HCT116 (cell line): ENCODE measurements at regions not wholly inside any gene's neighbourhood (a gene's known extent, or its start where the extent isn't known, plus 50 kb on each side); places are given as distances from the start of the nearest gene placed in this dataset.

Source experiments
- ATAC-seq: fragments of 200-7000 bp; cut with Tn5 transposase; 2 replicates; pipeline ENCODE4 v1.9.1; 2020; ENCODE audit warnings: mild to moderate bottlenecking, moderate library complexity
- BruUV-seq: library from RNA; stranded (reverse); fragments of 400-500 nt; replicated peaks from 2 replicates; lab custom pipeline; 2021; lab: Mats Ljungman, UMichigan
- CTCF ChIA-PET: fragments of 300-600 bp; sonication (Branson Sonifier 250); formaldehyde crosslinking; loops from one replicate; lab custom pipeline; 2021; ENCODE audit warnings: antibody characterized with exemption; lab: Charles Lee
- POLR2A ChIA-PET: fragments of 300-600, 350-600 bp; sonication (Branson Sonifier 250); formaldehyde crosslinking; loops from one replicate; lab custom pipeline; 2021; ENCODE audit warnings: antibody characterized with exemption; lab: Charles Lee
- RAD21 ChIA-PET, 2 experiments: fragments of 300-600 bp; sonication (Branson Sonifier 250); formaldehyde crosslinking; loops; one replicate each; lab custom pipeline; 2023; ENCODE audit warnings: low total read pairs in 2 of 2; ENCODE audit not compliant: uncharacterized antibody in 2 of 2, unreplicated experiment in 2 of 2, low non-redundant PET in 1 of 2; lab: Charles Lee
- DNase-seq: peaks from one replicate; pipeline ENCODE4 v3.0.0-alpha.2; 2010; ENCODE audit warnings: low read depth, low spot score
- H2AFZ ChIP-seq: fragments of 200-600 bp; shearing (Covaris generic), sonication (generic); 2 replicates; pipeline ENCODE4 v1.6.1; 2017; ENCODE audit warnings: low read depth, mixed run types, mixed read lengths, antibody characterized with exemption, low read length; ENCODE audit not compliant: poor library complexity, severe bottlenecking
- H3K27ac ChIP-seq: 2 replicates; pipeline ENCODE4 v1.5.1; 2012; ENCODE audit warnings: low read depth, low read length
- H3K27me3 ChIP-seq: fragments of 200-600 bp; sonication (generic); 2 replicates; pipeline ENCODE4 v1.6.1; 2016; ENCODE audit warnings: mixed run types, low read length, mixed read lengths; ENCODE audit not compliant: insufficient read depth
- H3K36me3 ChIP-seq, 2 experiments: fragments of 200-500 bp in 1 of 2; fragments of 200-600 bp in 1 of 2; sonication (Bioruptor generic) in 1 of 2; sonication (generic) in 1 of 2; 2 replicates each; pipeline versions ENCODE4 v1.5.1 to v1.6.1; 2014 to 2016; ENCODE audit warnings: low read length in 2 of 2, inconsistent platforms in 1 of 2, mixed read lengths in 1 of 2, mixed run types in 1 of 2; ENCODE audit not compliant: insufficient read depth in 2 of 2, control insufficient read depth in 1 of 2
- H3K4me1 ChIP-seq, 2 experiments: fragments of 200-600 bp in 1 of 2; sonication (generic) in 1 of 2; 2 replicates each; pipeline versions ENCODE4 v1.5.1 to v1.6.1; 2012 to 2017; ENCODE audit warnings: low read length in 2 of 2, inconsistent platforms in 1 of 2, mild to moderate bottlenecking in 1 of 2, mixed read lengths in 1 of 2, mixed run types in 1 of 2, moderate library complexity in 1 of 2; ENCODE audit not compliant: insufficient read depth in 2 of 2, control insufficient read depth in 1 of 2
- H3K4me2 ChIP-seq: fragments of 200-600 bp; sonication (generic); 2 replicates; pipeline ENCODE4 v1.6.1; 2017; ENCODE audit warnings: mixed run types, low read length, mixed read lengths
- H3K4me3 ChIP-seq, 2 experiments: fragments of 200-600 bp in 1 of 2; sonication (generic) in 1 of 2; replicated peaks in 1 of 2; 2 replicates each; pipeline ENCODE4 v1.5.1; 2011 to 2016; ENCODE audit warnings: low read length in 2 of 2, control low read depth in 1 of 2, low read depth in 1 of 2, mild to moderate bottlenecking in 1 of 2, mixed read lengths in 1 of 2, mixed run types in 1 of 2
- H3K79me2 ChIP-seq: fragments of 200-600 bp; sonication (generic); 2 replicates; pipeline ENCODE4 v1.6.1; 2017; ENCODE audit warnings: mild to moderate bottlenecking, mixed run types, low read length, moderate library complexity, mixed read lengths; ENCODE audit not compliant: insufficient read depth
- H3K9ac ChIP-seq: fragments of 200-600 bp; sonication (generic); 2 replicates; pipeline ENCODE4 v1.6.1; 2016; ENCODE audit warnings: low read length, mixed read lengths
- H3K9me2 ChIP-seq: fragments of 200-600 bp; sonication (generic), shearing (Covaris generic); 2 replicates; pipeline ENCODE4 v1.6.1; 2017; ENCODE audit warnings: mixed run types, mild to moderate bottlenecking, moderate library complexity; ENCODE audit not compliant: insufficient read depth
- H3K9me3 ChIP-seq, 2 experiments: fragments of 200-500 bp in 1 of 2; fragments of 200-600 bp in 1 of 2; sonication (Bioruptor generic) in 1 of 2; sonication (generic) in 1 of 2; 2 replicates each; pipeline ENCODE4 v1.6.1; 2014 to 2017; ENCODE audit warnings: low read length in 2 of 2, mixed read lengths in 2 of 2, inconsistent platforms in 1 of 2, low read depth in 1 of 2, mild to moderate bottlenecking in 1 of 2, mixed run types in 1 of 2, moderate library complexity in 1 of 2; ENCODE audit not compliant: control insufficient read depth in 1 of 2, insufficient read depth in 1 of 2
- H4K20me1 ChIP-seq: fragments of 200-600 bp; sonication (generic), shearing (Covaris generic); 2 replicates; pipeline ENCODE4 v1.6.1; 2017; ENCODE audit warnings: mixed run types, mild to moderate bottlenecking, moderate library complexity; ENCODE audit not compliant: insufficient read depth
- CBX3 ChIP-seq: IDR thresholded peaks from 2 replicates; pipeline ENCODE4 v1.6.1; 2012; ENCODE audit warnings: low read depth
- CTCF ChIP-seq, 3 experiments: fragments of 200-600 bp in 1 of 3; sonication (generic) in 1 of 3; IDR thresholded peaks in 2 of 3; conservative IDR thresholded peaks in 1 of 3; 2 replicates each; pipeline ENCODE4 v1.5.1; 2012 to 2017; ENCODE audit warnings: low read depth in 2 of 3, low read length in 2 of 3, antibody characterized with exemption in 1 of 3, borderline replicate concordance in 1 of 3, control low read depth in 1 of 3, mild to moderate bottlenecking in 1 of 3, mixed read lengths in 1 of 3, mixed run types in 1 of 3, moderate library complexity in 1 of 3; ENCODE audit not compliant: insufficient read depth in 1 of 3
- ELF1 ChIP-seq: IDR thresholded peaks from 2 replicates; pipeline ENCODE4 v1.6.1; 2012; ENCODE audit warnings: low read depth, borderline replicate concordance
- REST ChIP-seq: IDR thresholded peaks from 2 replicates; pipeline ENCODE4 v1.6.1; 2012; ENCODE audit warnings: low read depth
- SP1 ChIP-seq: IDR thresholded peaks from 2 replicates; pipeline ENCODE4 v1.6.1; 2012; ENCODE audit warnings: low read depth
- SRF ChIP-seq: IDR thresholded peaks from 2 replicates; pipeline ENCODE4 v1.6.1; 2012; ENCODE audit warnings: low read depth
- ZBTB33 ChIP-seq: IDR thresholded peaks from 2 replicates; pipeline ENCODE4 v1.6.1; 2011; ENCODE audit warnings: mild to moderate bottlenecking, low read length, moderate library complexity; ENCODE audit not compliant: insufficient replicate concordance; ENCODE audit errors: extremely low read depth
- intact Hi-C: fragments of 100-400 bp; cut with micrococcal nuclease; formaldehyde crosslinking; loops from 2 replicates; pipeline ENCODE4 v1.10.0; 2022

- TF ChIP-seq REST (no peak), ZBTB33 (no peak), CBX3 (no peak), ELF1 (no peak)
Observed at GRCh38 chr15:95718441-95718840, 612.1 kb upstream of the NR2F2 start (continued).

GRCh38 chr15:95724908-95725633, 605.4 kb upstream of the NR2F2 start:
- no peak for DNase-seq
- ChIA-PET CTCF (no interaction called here), POLR2A (no interaction called here), RAD21 (no interaction called here)
- H3K4me3 ChIP-seq: no peak overlapping the region
- no peak overlapping the region for H2AFZ ChIP-seq
- H3K79me2 ChIP-seq: no peaks in the 10 kb centered on the region
- no peaks in the 10 kb centered on the region for H3K36me3 ChIP-seq
- no peaks in the 10 kb centered on the region for H3K9me3 ChIP-seq
- no peak for ATAC-seq
- H4K20me1 ChIP-seq: no peaks in the 10 kb centered on the region
- no peak for TF ChIP-seq CTCF (IDR thresholded peaks at IDR 0.05 in 2 of 3, conservative IDR thresholded peaks at IDR 0.05 in 1 of 3; ENCODE audit: borderline replicate concordance in 1 of 3, insufficient read depth in 1 of 3, low read depth in 2 of 3, low read length in 2 of 3)
- TF ChIP-seq SP1: no peak
- TF ChIP-seq CBX3: no peak
- no peak for TF ChIP-seq SRF
- intact Hi-C loops: no loop called here
- no peak overlapping the region for H3K4me2 ChIP-seq
- H3K4me1 ChIP-seq: no peaks in the 10 kb centered on the region
- no TSS peak for BruUV-seq
- H3K27ac ChIP-seq: no peak overlapping the region
- H3K9ac ChIP-seq: no peak overlapping the region
- H3K9me2 ChIP-seq: peaks cover 3% of the 10 kb centered on the region; the same call in 1 of the 2 replicates
- no peaks in the 10 kb centered on the region for H3K27me3 ChIP-seq
